GM20431 (cell line): ENCODE measurements at regions not wholly inside any gene's neighbourhood (a gene's known extent, or its start where the extent isn't known, plus 50 kb on each side); places are given as distances from the start of the nearest gene placed in this dataset.

Source experiments
- in situ Hi-C: fragments of 300-500 bp; cut with MseI, MboI; formaldehyde crosslinking; loops from one replicate; pipeline ENCODE4 v1.15.0; 2020; ENCODE audit warnings: low sequenced_read_pairs; ENCODE audit not compliant: unreplicated experiment

DNA sequence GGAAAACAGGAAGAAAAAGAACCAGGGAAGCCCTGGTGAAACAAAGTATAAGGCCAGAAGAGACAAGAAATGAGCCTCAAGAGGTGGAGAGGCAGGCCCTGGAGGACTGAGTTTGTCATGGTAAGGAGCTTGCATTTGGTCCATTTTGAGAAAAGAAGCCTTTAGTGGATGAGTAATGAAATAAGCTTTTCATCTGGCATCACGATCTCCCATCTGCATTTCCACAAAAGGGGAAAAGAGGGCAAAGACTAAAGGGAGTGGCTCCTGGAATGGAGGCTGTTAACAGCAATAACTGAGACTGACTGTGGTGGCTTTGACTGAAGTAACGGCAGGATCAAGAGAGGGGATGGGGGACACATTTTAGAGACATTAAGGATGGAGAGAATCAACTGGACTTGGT is 148.8 kb upstream of the NBEA start:
- in situ Hi-C loops, result no loop called here

DNA sequence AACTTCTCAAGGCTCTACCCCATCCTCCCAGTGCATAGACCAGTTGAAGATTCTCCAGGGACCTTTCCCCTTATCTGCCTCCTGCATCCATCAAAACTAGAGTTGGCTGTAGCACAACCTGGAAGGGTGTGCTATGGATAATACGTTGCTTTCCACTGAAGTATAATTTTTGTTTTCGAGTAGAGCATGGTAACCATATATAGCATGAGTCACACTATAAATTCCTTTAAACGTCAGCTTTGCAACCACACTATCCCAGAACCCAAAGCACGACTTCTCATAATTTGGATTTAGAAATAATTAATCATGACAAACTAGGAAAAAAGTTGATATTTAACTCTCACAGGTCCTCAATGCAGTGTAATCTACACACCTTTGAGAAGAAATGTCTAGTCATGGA is 138.3 kb upstream of the NBEA start:
- in situ Hi-C loops, result no loop called here

DNA sequence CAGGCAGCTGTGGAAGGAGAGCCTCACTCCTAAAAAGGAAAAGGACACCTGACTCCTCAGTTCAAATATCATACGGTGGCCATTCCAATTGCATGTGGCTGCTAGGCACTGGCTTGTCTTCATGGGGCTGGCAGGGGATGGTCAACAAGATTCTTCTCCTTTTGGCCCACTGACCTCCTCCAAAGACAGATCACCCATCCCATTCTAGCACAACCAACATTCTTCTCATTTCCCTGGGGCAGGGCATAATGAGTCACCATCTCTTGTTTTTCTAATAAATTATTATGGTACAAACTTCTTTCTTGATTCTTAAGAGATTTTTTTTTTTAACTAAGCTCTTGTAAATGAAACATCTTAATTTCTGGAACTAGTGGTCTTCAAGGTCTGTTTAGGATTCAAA is 136.7 kb upstream of the NBEA start:
- in situ Hi-C loops, result no loop called here

DNA sequence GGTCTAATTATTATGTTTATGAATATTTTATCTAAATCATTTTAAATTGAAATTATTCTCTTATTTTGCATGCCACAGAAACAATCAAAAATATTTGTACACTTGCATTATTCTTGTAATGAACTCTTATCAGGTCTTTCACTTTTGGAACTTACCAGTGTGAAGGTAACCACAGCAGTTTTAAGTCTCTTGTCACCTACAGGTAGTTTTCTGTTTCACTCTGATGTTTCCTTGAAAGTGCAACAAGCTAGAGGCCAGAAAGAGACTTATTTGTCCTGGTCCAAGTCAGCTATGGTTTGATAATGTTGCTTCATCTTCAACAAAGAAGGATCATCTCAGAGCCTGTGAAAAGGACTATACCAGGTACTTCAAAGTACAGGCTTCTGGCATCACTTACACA is 133.4 kb upstream of the NBEA start:
- in situ Hi-C loops, result no loop called here

DNA sequence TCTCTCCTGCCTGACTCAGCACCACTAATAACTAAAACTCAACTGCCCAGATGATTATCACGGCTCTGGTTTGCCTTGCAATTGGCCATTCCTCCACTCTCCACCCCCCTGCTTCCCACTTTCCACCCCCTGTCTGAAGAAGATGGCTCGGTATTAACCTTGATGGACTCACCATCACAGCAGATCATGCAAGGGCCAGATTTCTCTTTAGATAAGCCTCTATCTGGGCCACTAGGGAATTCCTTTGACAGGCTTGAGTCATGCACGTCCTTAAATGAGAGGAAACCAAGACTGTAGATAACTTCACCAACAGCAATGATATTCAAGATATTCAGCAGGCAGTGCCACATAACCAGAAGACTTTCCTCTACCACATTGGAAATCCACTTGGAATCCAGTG is 131.1 kb upstream of the NBEA start:
- in situ Hi-C loops, result no loop called here

DNA sequence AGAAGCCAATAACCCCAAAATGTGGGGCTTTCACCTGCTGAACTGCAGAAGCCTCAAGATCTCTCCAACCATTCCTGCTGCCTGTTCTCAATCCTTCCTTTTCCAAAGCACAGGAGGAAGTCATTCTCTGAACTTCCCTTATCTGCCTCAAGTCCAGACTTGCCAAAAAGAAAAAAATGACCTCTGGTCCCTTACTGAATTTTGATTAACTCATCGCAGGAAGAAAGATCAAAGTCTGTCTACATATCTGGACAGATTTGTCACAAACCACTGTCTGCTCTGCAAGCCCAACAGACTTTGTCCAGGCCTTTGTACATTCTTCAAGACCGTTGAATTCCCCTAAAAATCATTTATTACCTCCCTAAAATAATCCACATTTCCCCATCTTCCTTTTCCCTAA is 126.5 kb upstream of the NBEA start:
- in situ Hi-C loops, result no loop called here

DNA sequence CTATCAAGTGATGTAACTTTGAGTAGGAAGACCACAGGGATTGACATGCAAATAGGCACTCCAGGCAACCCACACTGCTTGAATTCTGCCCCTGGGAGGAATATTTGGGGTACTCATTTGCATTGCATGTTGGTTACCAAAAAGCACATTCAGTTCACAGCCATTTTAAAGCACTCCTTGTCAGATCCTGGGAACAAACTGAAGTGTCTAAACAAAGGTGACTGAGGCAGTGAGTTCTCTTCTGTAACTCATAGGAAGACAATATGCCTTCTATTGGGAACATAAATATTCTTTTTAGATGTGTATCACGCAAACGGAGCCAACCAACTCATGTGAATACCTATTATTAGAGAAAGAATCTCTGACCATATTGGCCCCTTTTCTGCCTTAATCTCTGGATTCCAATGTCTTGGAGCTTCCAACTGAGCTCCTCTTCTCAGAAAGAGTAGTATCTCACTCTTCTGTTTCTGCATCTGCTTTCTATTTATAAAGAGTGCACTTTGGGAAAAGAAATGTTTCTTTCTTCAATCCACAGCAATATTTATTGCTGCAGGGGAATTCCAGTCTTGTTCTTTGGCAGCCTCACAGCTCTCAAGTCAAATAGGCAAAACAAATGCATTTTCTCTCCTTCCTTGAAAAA is 125.7 kb upstream of the NBEA start:
- in situ Hi-C loops, result no loop called here

DNA sequence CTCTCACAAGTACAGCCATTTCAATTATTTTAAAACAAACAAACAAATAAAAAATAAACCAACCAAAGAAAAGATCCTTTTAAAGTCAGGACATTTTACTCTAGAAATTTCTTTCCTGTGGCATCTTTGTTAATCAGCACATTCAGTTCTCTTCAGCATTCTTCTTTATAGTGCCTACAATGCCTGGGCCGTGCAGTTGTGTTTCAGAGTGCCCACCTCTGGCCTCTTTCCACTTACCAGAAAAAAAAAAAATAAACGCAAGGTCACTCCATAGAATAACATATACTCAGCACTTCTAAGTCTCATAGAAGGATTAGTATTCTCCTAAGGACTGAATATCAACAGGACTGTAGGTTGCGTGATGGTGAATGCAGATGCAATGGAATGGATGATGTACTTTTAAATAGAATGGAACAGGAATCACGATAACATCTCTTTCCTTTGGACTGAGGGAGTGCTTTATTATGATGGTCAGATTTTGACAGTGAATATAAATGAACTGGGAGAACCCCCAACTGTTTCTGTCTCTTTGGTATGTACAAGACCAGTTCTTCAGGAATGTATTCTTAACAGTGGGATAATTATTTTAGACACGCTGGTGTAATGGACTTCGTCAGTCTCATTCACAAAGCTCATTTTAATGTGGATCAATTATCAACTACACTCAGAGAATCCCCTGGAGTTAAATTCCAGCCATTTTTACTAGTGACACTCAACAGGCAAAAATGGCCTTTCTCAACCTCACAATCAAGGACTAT is 125.0 kb upstream of the NBEA start:
- in situ Hi-C loops, result no loop called here

DNA sequence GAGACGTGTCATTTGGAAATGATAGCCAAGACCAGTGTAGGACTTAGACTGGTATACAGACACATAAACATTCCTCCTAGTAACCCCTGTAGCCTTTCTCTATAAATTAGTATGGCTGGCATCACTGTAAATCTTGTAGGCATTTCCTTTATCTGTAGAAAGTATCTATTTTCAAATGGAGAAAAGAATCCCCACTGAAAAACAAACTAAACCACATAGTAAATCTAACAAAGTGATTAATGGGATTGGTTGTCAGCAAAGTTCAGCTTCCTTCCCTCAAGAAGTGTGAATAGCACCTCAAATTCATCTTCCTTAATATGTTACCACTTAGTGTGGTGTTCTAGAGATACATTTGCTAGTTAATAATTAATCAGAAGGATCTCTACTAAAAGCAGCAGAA is 119.4 kb upstream of the NBEA start:
- in situ Hi-C loops, result no loop called here

DNA sequence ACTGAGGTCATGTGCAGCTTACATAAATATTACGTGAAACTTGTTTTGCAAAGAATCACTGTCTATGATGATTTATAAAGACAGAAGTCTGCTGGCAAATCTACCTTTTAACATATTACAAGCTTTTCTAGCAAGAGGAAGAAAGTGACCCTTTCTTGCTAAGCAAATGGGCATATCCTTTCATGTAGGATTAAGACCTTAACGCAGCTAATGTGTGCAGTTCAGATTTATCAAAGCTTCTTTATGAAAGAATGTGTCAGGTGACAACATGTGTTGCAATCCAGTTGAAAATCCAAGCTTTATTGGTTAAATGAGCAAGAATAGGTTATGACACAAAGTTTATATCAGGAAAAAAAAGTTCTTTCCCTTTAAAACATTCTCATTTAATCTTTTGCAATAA is 115.6 kb upstream of the NBEA start:
- in situ Hi-C loops, result no loop called here

DNA sequence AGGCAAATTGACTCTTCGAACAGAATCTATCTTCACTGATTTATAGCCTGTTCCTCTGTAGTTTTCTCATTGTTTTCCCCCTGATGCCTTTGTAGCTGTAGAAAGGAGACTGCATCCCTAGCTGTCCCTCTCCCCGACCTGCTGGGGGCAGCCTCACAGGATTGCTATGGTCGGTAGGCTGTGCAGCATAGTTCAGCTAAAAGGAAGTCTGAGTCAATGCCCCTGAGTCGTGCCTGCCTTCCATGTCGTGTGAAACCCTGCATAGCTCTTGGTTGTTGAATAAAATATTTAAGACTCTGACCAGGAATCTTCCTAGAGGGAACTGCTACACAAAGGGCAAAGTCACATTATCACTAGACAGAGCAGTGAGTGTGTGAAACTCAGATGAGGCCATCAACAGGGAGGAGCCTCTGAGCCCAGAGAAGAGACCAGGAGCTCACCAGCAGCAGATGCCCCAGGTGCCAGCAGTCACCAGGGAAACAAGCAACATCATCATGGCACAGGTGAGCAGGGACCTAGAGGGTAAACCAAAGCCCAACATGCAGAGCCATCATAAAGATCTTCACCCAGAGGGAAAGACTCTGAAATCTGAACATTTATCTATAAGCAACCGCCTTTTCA is 108.4 kb upstream of the NBEA start:
- in situ Hi-C loops, result no loop called here

DNA sequence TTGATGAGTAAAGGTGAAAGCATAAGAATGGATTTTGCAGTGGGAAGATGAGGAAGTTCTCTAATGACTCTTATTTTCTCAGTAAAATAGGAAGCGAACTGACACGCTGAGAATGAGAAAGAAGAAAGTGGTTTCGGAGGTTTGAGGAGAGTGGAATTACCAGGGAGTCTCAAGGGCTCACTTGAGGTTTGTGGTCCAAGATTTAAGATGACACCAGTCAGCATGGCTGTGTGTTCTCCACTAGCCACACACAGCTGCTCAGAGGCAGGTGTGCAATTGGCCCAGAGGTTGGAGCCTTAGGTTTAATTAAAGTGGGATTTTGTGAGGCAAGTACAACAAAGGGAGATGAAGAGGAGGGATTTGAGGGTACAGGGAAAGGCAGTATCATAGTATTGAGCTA is 99.6 kb upstream of the NBEA start:
- in situ Hi-C loops, result no loop called here

DNA sequence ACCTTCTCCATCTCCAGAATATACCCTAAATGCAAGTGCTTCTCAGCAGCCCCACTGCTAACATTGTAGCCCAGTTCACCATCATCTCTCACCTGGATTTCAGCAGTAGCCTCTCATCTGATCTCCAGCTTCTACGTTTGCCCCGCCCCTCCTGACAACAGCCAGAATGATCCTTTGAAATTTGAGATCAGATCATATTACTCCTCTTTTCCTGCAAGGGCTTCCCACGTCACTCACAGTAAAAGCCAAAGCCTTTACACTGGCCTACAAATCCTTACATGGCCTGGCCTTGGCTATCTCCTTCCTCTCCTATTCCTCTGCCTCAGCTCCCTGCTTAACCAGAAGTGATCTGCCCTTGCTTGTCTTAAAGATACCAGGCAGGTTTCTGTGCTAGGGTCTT is 94.3 kb upstream of the NBEA start:
- in situ Hi-C loops, result no loop called here

DNA sequence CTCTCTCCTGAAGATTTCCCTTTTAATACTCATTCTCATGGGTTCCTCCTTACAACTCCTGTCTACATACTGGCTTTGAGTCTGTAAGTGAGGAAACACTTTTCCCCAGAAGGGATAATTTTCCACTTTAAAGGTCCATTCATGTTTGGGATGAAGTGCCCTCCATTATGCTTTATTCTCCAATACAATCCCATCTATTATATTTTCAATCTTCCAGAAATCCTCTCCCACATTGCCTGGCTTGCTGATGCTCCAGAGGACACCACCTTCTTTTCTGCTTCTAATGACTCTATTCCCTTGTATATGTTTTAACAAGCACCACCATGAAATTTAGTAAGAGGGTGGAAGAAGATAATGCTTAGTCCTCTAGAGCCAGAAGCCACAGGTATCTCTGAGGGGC is 92.7 kb upstream of the NBEA start:
- in situ Hi-C loops, result no loop called here

DNA sequence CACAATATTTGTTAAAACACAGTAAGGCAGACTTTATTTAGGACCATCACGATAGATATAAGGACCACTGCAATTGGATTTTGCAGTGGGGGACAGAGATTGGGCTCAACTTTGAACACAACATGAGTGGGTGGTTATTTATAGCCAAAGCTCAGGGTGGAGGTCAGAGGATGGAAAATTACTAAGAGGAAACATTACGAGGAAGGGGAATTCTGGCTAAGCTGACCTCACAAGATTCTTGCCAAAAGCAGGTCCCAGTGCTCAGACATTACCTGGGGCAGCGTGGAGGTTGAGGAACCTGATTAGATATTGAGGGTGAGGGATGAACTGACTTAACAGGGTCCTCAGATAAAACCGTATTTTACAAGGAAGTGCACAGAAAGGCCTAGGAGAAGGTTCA is 88.9 kb upstream of the NBEA start:
- in situ Hi-C loops, result no loop called here

DNA sequence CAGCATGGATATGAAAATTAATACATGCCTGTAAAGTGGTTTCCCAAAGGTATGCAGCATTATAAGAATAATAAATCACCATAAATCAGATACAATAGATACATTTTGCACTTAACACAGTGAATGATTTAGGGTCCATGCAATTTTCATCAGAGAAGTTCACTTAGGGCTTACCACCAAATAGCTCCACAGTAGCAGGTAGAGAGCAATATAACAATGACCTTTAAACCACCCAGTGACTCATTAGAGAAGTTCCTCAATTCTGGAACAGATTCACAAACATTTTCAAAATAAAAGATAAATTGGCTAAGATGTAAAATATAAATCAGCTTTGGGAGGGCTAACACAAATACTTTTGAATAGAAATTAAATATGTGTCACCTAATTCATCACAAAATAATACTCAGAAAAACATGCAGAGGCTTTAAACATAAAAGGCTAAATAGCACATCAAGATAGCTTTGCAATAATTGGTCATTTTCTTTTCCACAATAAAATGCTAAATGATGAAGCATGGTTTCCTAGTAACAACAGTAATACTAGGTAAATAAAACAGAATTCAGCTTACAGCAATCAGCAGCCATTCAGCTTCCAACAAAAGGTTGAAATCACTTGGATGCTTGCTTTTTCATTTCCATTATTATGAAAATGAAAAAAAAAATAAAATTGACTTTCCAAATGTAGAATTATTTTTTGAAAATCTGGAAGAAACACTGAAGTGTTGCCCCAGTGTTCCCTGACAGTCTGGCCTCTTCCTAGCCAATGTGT is 84.3 kb upstream of the NBEA start:
- in situ Hi-C loops, result no loop called here

DNA sequence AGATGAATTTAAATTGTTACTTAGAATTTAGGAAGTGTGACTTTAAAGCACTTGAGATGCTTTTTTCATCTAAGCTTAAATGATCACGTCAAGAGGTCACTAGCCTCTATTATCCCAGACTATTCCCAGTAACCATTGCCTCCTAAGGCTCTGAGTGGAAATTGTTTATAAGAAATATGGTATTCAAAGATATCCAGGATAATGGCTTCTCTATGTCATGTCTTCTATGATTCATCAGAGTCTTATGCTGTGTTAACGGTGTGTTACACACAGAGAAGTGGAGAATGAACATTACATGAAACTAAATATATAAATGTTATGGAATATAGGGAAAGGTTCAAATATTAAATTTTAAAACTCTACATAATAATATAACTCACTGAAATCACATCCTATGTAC is 79.8 kb upstream of the NBEA start:
- in situ Hi-C loops, result no loop called here

DNA sequence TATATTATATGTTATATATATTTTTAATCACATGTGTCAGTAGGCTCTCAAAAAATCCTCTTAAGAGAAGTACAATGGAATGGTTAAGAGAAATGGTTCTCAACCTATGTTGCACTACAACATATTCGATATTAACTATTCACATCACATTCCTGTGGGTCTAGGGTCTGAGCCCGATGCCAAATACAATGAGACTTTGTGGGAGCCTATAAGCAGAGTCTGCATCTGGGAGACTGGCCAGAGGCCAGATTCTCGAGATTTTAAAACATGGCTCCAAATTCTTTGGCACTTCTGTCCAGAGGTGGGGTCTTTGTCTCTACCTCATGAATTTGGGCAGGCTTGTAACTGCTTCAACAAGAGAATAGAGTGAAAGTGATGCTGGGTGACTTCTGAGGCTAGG is 79.4 kb upstream of the NBEA start:
- in situ Hi-C loops, result no loop called here

DNA sequence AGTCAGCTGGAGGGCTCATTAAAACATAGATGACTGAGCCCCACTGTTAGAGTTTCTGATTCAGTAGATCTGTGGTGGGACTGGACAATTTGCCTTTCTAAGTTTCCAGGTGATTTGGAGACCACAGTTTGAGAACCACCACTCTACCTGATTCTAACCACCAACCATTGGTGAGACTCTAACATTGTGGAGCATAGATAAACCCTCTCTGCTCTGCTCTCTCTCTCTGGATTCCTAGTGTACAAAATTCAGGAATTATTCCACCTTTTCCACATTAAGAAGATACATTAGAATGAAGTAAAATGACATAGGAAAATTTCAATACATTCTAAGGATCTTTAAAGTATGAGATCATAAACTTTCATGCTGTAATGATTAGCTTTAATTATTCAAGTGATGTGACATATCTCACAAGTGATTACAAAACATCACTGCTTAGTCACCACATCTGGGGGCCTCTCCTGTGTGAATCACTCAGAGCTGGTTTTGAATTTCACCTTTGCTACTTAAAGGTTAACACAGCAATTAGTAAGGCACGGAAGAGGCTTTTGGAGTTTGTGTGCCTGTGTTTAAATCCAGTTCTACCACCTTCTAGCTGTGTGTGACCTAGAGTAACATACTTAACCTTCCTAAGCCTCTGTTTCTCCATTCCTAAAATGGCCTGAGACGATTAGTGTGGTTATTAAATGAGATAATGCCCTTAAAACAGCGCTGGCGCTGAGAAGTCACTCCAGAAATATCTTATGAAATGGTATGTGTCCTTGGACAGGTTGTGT is 78.5 kb upstream of the NBEA start:
- in situ Hi-C loops, result no loop called here

DNA sequence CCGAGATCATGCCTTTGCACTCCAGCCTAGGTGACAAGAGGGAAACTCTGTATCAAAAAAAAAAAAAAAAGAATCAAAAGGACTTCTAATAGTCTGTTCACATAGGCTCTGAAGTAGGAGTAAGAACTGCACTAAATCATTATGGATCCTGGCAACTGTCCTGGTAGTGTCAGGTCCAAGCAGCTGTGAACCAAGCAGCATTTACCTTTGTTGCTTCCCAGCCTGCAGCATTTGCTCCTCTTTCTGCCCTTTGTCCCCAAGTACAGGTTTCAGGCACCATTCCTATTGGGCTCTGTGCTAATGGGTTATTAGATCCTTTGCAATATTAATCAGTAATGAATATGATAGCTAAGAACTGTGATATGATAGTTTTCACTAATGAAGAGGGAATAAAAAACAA is 77.4 kb upstream of the NBEA start:
- in situ Hi-C loops, result no loop called here
